Upper lobe of left lung (tissue), 4 donors: ENCODE measurements at regions not wholly inside any gene's neighbourhood (a gene's known extent, or its start where the extent isn't known, plus 50 kb on each side); places are given as distances from the start of the nearest gene placed in this dataset.

Experiments used
- EP300 ChIP-seq, 4 donors: sonication (generic); formaldehyde crosslinking; IDR thresholded peaks; one replicate each; pipeline ENCODE4 v1.5.1; 2017; ENCODE audit warnings: antibody characterized with exemption in 4 of 4, control low read depth in 2 of 4
- POLR2AphosphoS5 ChIP-seq, 2 donors: sonication (generic); formaldehyde crosslinking; IDR thresholded peaks; one replicate each; pipeline ENCODE4 v1.5.1; 2017; ENCODE audit warnings: antibody characterized with exemption in 2 of 2
- TF ChIP-seq, protein P1 (sequence below), 6 experiments: fragments of 450-650 bp in 4 of 6; fragments of 200-600 bp in 2 of 6; sonication (generic) in 2 of 6; IDR thresholded peaks; one replicate each; pipeline ENCODE4 v1.5.1; 2016 to 2019; ENCODE audit warnings: antibody characterized with exemption in 6 of 6

DNA sequence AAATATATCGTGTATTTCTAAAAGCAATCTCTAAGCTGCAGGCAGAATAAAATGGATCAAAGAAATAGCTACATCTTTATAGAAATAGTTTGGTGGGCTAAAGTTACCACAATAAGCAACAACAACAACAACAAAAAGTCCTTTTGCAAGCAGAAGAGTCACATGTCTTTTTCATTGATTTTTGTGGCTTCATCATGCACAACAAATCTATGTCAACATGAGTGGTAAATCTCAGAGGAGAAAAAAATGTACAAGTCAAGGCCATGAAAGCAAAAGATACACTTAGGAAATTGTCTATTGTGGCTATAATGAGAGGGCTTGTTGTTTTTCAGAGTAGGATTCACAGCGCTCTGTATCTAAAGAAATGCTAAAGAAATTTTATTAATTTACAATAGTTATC is 269.7 kb downstream of the GRB14 start:
- TF ChIP-seq EP300 (IDR thresholded peaks at IDR 0.05) (no peak), POLR2AphosphoS5 (IDR thresholded peaks at IDR 0.05) (no peak)
- TF ChIP-seq, protein P1, sequence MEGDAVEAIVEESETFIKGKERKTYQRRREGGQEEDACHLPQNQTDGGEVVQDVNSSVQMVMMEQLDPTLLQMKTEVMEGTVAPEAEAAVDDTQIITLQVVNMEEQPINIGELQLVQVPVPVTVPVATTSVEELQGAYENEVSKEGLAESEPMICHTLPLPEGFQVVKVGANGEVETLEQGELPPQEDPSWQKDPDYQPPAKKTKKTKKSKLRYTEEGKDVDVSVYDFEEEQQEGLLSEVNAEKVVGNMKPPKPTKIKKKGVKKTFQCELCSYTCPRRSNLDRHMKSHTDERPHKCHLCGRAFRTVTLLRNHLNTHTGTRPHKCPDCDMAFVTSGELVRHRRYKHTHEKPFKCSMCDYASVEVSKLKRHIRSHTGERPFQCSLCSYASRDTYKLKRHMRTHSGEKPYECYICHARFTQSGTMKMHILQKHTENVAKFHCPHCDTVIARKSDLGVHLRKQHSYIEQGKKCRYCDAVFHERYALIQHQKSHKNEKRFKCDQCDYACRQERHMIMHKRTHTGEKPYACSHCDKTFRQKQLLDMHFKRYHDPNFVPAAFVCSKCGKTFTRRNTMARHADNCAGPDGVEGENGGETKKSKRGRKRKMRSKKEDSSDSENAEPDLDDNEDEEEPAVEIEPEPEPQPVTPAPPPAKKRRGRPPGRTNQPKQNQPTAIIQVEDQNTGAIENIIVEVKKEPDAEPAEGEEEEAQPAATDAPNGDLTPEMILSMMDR (IDR thresholded peaks at IDR 0.05) = no peak
